GM21526 (cell line): ENCODE measurements at regions not wholly inside any gene's neighbourhood (a gene's known extent, or its start where the extent isn't known, plus 50 kb on each side); places are given as distances from the start of the nearest gene placed in this dataset.

Experiments
- ATAC-seq: cut with Tn5 transposase; IDR thresholded peaks from one replicate; pipeline ENCODE4 v1.9.1; 2021; ENCODE audit warnings: moderate library complexity; ENCODE audit not compliant: unreplicated experiment, low FRiP score

- ATAC-seq, result no peak
Measured at GRCh38 chr11:134480136-134480712, 68.2 kb upstream of the B3GAT1 start.

DNA sequence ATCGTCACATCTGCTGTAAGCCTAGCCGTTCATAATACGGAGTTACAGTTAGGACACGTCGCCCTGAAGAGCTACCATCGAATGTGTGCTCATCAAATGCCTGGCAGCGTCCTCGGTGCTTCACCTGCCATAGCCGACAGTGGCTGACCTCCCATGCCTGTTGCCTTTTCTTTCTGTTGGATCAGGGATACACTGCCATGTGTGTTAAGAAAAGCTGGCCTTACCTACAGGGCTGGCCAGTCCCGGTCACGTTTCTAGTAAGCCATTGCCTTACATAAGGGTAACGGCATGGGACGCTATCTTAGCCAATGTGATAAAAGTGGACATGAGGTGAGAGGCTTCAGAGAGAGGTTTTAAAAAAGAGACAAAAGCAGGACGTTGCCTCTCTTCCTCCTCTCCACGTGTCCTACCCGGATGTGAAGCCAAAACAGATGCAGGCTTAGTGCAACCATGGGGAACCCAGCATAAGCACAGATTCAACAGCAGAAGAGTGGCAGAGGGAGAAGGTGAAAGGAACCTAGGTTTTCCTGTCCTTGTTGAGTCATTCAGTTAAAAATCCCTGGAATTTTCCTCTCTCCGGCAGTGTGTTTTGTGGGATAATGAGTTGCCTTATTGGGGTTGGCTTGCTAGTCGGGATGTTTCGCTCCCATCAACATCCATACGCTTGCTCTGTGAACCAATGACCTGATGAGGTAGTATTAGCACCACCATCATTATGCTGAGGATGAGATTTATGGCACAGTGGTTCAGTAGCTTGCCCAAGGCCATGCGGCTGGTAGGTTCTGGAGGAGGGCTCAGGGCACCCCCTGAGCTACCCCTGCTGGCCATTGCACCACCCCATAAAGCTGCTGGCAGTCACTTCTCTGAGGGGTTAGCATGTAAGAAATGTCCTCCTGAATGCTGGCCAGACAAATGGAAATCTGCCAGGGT lies 67.4 kb upstream of the B3GAT1 start:
- ATAC-seq, result no peak

- ATAC-seq, result no peak
Measured at GRCh38 chr11:134478611-134479010, 66.6 kb upstream of the B3GAT1 start.

GRCh38 chr11:134478176-134478575 lies 66.1 kb upstream of the B3GAT1 start:
- ATAC-seq, result no peak

GRCh38 chr11:134477486-134477885 lies 65.4 kb upstream of the B3GAT1 start:
- ATAC-seq, result no peak

GRCh38 chr11:134476435-134477021 lies 64.5 kb upstream of the B3GAT1 start:
- no peak for ATAC-seq

DNA sequence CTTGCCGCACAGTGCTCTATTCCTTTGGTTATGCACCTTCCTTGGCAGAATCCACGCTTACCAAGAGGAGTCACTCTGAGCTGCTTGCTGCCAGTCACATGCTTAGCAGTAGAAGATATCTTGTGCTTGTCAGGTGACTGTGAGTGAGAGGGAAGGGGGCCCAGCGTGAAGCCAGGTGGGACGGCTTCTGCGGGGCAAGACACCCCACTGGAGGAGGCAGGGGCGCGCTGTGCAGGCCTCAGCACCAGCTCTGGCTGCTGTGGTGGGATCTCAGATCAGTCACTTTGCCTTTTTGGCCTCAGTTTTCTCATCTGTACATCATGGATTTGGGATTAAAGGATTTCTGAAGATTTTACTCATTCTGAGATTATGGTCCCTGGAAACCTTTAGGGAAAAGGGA lies 63.9 kb upstream of the B3GAT1 start:
- no peak for ATAC-seq

- ATAC-seq, result no peak
Measured at GRCh38 chr11:134474942-134475341, 62.9 kb upstream of the B3GAT1 start.

GRCh38 chr11:134474070-134474860 lies 62.2 kb upstream of the B3GAT1 start:
- ATAC-seq, result no peak

DNA sequence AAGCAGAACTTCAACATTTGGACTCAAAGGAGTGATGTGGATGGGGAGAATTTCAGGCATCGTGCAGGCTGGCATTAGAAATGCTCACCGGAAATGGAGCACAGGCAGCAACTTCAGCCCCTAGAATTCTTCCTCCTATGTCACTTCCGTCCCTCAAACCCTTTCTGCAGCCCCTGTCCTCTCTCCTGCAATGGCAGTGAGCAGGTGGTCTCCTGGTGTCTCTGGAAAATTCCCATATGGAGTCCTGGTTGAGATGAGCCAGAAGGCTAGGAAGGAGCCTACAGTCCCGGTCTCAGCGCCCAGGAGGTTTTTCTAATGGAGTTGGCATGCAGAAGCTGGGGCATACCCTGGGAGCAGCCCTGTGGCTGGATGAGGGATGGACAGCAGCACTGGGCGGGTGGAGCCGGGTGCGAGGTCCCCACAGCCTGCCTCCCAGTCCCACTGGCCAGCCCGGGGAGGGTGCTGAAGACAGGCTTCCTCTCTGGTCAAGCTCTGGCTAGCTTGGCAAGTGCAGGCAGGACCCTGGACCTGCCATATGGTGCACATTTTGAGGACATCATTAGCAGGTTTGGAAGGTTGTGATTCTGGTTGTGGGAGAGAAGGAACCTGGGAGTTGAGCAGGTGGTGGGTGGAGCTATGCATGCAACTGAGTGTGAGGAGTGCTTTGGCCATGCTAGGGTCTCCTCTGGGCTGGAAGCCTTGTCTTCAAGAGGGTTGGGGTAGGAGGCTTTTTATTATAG lies 59.8 kb upstream of the B3GAT1 start:
- no peak for ATAC-seq

- no peak for ATAC-seq
Measured at GRCh38 chr11:134471087-134471715, 59.2 kb upstream of the B3GAT1 start.

DNA sequence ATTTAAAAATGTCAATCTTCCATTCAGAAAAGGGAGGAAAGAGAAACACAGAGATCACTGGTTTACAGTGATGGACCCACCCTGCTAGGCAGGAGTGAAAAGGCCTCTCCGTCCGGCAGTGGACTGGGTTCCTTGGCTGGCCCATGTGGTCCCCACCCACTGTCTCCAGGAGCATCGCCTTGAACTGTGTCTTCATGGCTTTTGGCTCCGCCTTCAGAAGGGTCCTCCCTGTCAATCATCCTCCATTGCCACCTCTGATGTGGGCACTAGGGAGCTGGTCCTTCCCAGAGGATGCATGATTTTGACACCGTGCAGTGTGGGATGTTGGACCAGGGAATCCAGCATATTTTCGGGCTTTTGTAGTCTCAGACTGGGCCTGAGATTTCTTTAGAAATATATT lies 58.2 kb upstream of the B3GAT1 start:
- no peak for ATAC-seq

- no peak for ATAC-seq
Measured at GRCh38 chr11:134469627-134470026, 57.6 kb upstream of the B3GAT1 start.

DNA sequence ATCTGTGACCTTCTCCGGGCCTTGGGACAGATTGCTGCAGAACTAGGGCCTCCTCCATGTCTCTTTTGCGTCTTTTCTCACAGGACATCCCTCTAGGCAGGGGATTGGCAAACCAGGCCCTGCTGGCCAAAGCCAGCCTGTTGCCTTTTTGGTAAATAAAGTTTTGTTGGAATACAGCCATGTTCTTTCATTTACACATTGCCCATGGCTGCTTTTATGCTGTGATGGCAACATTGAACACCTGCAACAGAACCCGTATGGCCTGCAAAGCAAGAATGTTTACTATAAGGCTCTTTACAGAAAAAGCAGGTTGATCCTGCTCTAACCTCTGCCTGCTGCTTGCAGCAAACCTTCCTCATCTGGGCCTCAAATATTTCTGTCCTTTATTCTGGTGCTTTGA lies 56.8 kb upstream of the B3GAT1 start:
- no peak for ATAC-seq

- ATAC-seq, result no peak
Measured at GRCh38 chr11:134468081-134468668, 56.1 kb upstream of the B3GAT1 start.

GRCh38 chr11:134466610-134467567 lies 54.8 kb upstream of the B3GAT1 start:
- no peak for ATAC-seq

GRCh38 chr11:134466156-134466555 lies 54.1 kb upstream of the B3GAT1 start:
- ATAC-seq, result no peak

- no peak for ATAC-seq
Measured at GRCh38 chr11:134464981-134465730, 53.1 kb upstream of the B3GAT1 start.
